Adrenal gland (tissue), 9 donors: ENCODE measurements at regions not wholly inside any gene's neighbourhood (a gene's known extent, or its start where the extent isn't known, plus 50 kb on each side); places are given as distances from the start of the nearest gene placed in this dataset.

Source experiments
- DNase-seq, 7 donors: peaks; one replicate each; pipeline ENCODE4 v3.0.0-alpha.2; 2019 to 2020
- H3K27ac ChIP-seq, 5 donors: fragments of 200-600 bp; sonication (generic) in 4 of 5; 1 replicate in 3 of 5; 2 replicates in 2 of 5; pipeline versions ENCODE4 v1.5.1 to v1.8.0; 2016 to 2020; ENCODE audit warnings: mild to moderate bottlenecking in 1 of 5
- H3K27me3 ChIP-seq: fragments of 200-600 bp; 2 replicates; pipeline ENCODE4 v1.8.0; 2021
- H3K36me3 ChIP-seq, 2 donors: fragments of 200-600 bp; replicated peaks in 1 of 2; 1 replicate in 1 of 2; 2 replicates in 1 of 2; pipeline versions ENCODE4 v1.5.1 to v1.8.0; 2018 to 2022
- H3K4me1 ChIP-seq, 2 donors: fragments of 200-600 bp; replicated peaks in 1 of 2; 1 replicate in 1 of 2; 2 replicates in 1 of 2; pipeline versions ENCODE4 v1.5.1 to v1.8.0; 2018 to 2021
- H3K4me3 ChIP-seq, 4 donors: fragments of 200-600 bp; sonication (generic) in 3 of 4; one replicate each; pipeline ENCODE4 v1.5.1; 2016 to 2018
- H3K9me3 ChIP-seq, 3 donors: fragments of 200-600 bp; sonication (generic) in 1 of 3; replicated peaks in 1 of 3; 1 replicate in 2 of 3; 2 replicates in 1 of 3; pipeline versions ENCODE4 v1.5.1 to v1.8.0; 2016 to 2021
- POLR2A ChIP-seq, 2 donors: fragments of 450-650 bp; IDR thresholded peaks; one replicate each; pipeline ENCODE4 v1.6.1; 2017; ENCODE audit warnings: antibody characterized with exemption in 2 of 2, mild to moderate bottlenecking in 2 of 2, moderate library complexity in 1 of 2
- WGBS, 4 donors: extraction: QIAGEN DNeasy Blood & Tissue Kit in 2 of 4; methylation state at CpG; one replicate each; pipeline versions ENCODE4 v1.1.5 to v1.1.7; 2013 to 2017; 5-methylcytosine and 5-hydroxymethylcytosine counted together
- intact Hi-C, 2 donors: fragments of 100-400 bp; cut with DNase I; formaldehyde crosslinking; loops; one replicate each; pipeline versions ENCODE4 v1.14.1 to v1.15.0; 2022 to 2023
- TF ChIP-seq, protein P1 (sequence below), 6 experiments: fragments of 450-650 bp in 4 of 6; fragments of 200-600 bp in 2 of 6; sonication (generic) in 1 of 6; IDR thresholded peaks; 1 replicate in 5 of 6; 2 replicates in 1 of 6; pipeline versions ENCODE4 v1.5.1 to v1.8.0; 2016 to 2021; ENCODE audit warnings: antibody characterized with exemption in 6 of 6, mild to moderate bottlenecking in 2 of 6, moderate library complexity in 1 of 6
- donor health status: healthy with polysubstance abuse.
- donor health status: Bipolar disorder and iron deficiency.
- donor health status: DM: yes; HTN: yes; CAD: no.
- donor health status: DM: no; HTN: no; CAD: no.
- donor health status: DM: no; HTN: no; CAD: no.

DNA sequence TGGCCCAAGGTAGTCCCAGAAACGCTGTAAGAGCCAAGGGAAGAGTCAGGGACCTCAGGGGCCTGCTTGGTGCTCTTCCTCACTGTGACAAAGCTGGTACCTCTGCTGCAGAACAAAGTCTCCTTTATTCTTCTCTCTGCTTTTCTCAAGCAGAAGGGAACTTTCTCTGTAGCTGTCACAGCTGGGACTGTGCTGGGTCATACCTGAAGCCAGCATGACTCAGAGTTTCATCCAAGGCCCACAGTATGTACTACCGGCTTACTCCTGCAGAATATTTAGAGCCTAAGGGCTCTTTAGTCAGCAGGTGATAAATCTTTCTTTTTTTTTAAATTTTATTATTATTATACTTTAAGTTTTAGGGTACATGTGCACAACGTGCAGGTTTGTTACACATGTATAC is 183.2 kb downstream of the TINAG start:
- Histone ChIP-seq H3K27me3 (no peaks in the 10 kb centered on the region), H3K9me3 (no peaks in the 10 kb centered on the region), H3K27ac (no peak overlapping the region), H3K4me1 (no peaks in the 10 kb centered on the region), H3K4me3 (no peak overlapping the region), H3K36me3 (no peaks in the 10 kb centered on the region)
- TF ChIP-seq, protein P1, sequence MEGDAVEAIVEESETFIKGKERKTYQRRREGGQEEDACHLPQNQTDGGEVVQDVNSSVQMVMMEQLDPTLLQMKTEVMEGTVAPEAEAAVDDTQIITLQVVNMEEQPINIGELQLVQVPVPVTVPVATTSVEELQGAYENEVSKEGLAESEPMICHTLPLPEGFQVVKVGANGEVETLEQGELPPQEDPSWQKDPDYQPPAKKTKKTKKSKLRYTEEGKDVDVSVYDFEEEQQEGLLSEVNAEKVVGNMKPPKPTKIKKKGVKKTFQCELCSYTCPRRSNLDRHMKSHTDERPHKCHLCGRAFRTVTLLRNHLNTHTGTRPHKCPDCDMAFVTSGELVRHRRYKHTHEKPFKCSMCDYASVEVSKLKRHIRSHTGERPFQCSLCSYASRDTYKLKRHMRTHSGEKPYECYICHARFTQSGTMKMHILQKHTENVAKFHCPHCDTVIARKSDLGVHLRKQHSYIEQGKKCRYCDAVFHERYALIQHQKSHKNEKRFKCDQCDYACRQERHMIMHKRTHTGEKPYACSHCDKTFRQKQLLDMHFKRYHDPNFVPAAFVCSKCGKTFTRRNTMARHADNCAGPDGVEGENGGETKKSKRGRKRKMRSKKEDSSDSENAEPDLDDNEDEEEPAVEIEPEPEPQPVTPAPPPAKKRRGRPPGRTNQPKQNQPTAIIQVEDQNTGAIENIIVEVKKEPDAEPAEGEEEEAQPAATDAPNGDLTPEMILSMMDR (IDR thresholded peaks at IDR 0.05), result no peak
- TF ChIP-seq POLR2A (IDR thresholded peaks at IDR 0.05), result no peak
- DNase-seq, result no peak
- intact Hi-C loops, result no loop called here
- 67 to 74% (median 70%) methylated on average over 3 of the region's 3 CpGs for WGBS, 4 donors

DNA sequence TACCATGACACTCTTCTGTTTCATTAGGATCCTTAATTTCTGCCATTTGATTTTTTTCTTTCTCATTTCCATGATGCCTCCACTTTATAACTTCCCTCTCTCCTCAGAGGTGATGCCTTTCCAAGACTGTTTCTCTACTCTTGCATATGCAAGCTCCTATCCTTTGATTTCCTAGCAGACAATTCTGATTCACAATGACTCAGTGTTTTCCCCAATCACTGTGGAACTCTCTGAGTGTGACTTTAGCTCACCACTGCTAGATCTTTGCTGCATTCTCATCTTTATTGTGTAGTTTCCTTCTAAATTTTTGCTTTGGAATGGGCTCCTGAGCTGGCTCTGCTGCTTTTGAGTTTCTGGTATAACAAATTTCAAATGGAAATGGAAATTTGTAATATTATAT is 184.9 kb downstream of the TINAG start:
- DNase-seq, result no peak
- Histone ChIP-seq H3K36me3 (no peaks in the 10 kb centered on the region), H3K27ac (no peak overlapping the region), H3K4me3 (no peak overlapping the region), H3K9me3 (no peaks in the 10 kb centered on the region), H3K4me1 (no peaks in the 10 kb centered on the region), H3K27me3 (no peaks in the 10 kb centered on the region)
- intact Hi-C loops, result no loop called here
- TF ChIP-seq, protein P1 (IDR thresholded peaks at IDR 0.05), result no peak
- no peak for TF ChIP-seq POLR2A (IDR thresholded peaks at IDR 0.05)

DNA sequence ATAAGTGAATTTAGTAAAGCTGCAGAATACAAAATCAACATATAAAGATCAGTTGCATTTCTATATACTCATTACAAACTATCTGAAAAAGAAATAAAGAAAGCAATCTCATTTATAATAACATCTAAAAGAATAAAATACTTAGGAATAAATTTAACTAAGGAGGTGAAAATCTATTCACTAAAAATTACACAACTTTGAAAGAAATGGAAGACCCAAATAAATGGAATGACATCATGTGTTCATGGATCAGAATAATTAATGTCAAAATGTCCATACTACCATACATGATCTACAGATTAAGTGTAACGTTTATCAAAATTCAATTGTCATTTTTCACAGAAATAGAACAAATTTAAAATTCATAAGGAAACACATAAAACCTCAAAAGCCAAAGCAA is 194.9 kb downstream of the TINAG start:
- 43 to 67% (median 46%) methylated on average over 1 of the region's 1 CpG for WGBS, 4 donors
- peaks cover 0 to 3% (median 0%) of the 10 kb centered on the region in 3 donors for H3K9me3 ChIP-seq
- H3K4me1 ChIP-seq, result no peaks in the 10 kb centered on the region
- H3K36me3 ChIP-seq, result no peaks in the 10 kb centered on the region
- no peak overlapping the region for H3K27ac ChIP-seq
- DNase-seq, result no peak
- H3K4me3 ChIP-seq, result no peak overlapping the region
- intact Hi-C loops, result no loop called here
- TF ChIP-seq POLR2A (IDR thresholded peaks at IDR 0.05), result no peak
- TF ChIP-seq, protein P1 (IDR thresholded peaks at IDR 0.05), result no peak
- no peaks in the 10 kb centered on the region for H3K27me3 ChIP-seq

DNA sequence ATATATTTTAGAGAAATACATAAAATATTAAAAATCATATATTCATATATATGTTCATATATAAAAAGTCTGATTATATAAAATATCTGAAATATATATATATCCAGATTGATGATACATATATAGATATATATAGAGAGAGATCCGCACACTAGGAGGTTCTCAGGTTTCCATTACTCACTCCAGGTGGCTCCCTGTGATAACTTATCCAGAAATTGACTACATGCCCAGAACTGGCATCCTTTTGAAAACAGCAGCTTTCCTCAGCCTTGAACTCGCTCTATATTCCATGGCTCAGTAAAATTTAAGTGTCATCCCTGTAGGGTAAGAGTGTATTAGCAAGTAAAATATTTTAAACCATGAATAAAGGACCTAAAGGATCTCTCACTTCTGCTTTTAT is 206.8 kb downstream of the TINAG start:
- no peaks in the 10 kb centered on the region for H3K4me1 ChIP-seq
- DNase-seq, result no peak
- no peaks in the 10 kb centered on the region for H3K27me3 ChIP-seq
- 38 to 51% (median 43%) methylated on average over 2 of the region's 2 CpGs for WGBS, 4 donors
- no peak overlapping the region for H3K4me3 ChIP-seq
- no peaks in the 10 kb centered on the region for H3K9me3 ChIP-seq
- H3K27ac ChIP-seq, result no peak overlapping the region
- TF ChIP-seq, protein P1 (IDR thresholded peaks at IDR 0.05), result no peak
- no peak for TF ChIP-seq POLR2A (IDR thresholded peaks at IDR 0.05)
- intact Hi-C loops, result no loop called here
- no peaks in the 10 kb centered on the region for H3K36me3 ChIP-seq
